SK-N-SH treated with all-trans-retinoic acid at 6 μM for 48 hours (cell line): ENCODE measurements at regions not wholly inside any gene's neighbourhood (a gene's known extent, or its start where the extent isn't known, plus 50 kb on each side); places are given as distances from the start of the nearest gene placed in this dataset.

ENCODE experiments used
- ATAC-seq: fragments of 200-7000 bp; cut with Tn5 transposase; 3 replicates; pipeline ENCODE4 v1.9.1; 2020; ENCODE audit warnings: mild to moderate bottlenecking, moderate library complexity
- ARNTL ChIP-seq: fragments of 450-650 bp; formaldehyde crosslinking; IDR thresholded peaks from 2 replicates; pipeline ENCODE4 v1.5.0; 2020; ENCODE audit warnings: low read depth, mild to moderate bottlenecking, moderate library complexity, borderline replicate concordance
- BACH2 ChIP-seq: fragments of 250-450 bp; sonication (Bioruptor Pico); IDR thresholded peaks from 2 replicates; pipeline ENCODE4 v1.9.0; 2021; ENCODE audit warnings: mild to moderate bottlenecking, borderline replicate concordance
- CSDC2 ChIP-seq: fragments of 250-450 bp; sonication (Bioruptor Pico); IDR thresholded peaks from 2 replicates; pipeline ENCODE4 v1.5.0; 2020; ENCODE audit warnings: mild to moderate bottlenecking, moderate library complexity
- ESRRG ChIP-seq: fragments of 250-450 bp; sonication (Bioruptor Pico); IDR thresholded peaks from 2 replicates; pipeline ENCODE4 v1.6.1; 2021; ENCODE audit warnings: mild to moderate bottlenecking
- GLIS3 ChIP-seq: fragments of 250-450 bp; sonication (Bioruptor Pico); IDR thresholded peaks from 2 replicates; pipeline ENCODE4 v1.5.0; 2020; ENCODE audit warnings: mild to moderate bottlenecking, moderate library complexity
- ISL1 ChIP-seq: fragments of 250-450 bp; sonication (Bioruptor Pico); IDR thresholded peaks from 2 replicates; pipeline ENCODE4 v2.1.2; 2022; ENCODE audit warnings: mild to moderate bottlenecking, moderate library complexity
- OSR1 ChIP-seq: fragments of 250-450 bp; sonication (Bioruptor Pico); IDR thresholded peaks from 2 replicates; pipeline ENCODE4 v1.8.0; 2022; ENCODE audit warnings: moderate library complexity, mild to moderate bottlenecking, inconsistent platforms
- PPARA ChIP-seq: fragments of 250-450 bp; sonication (Bioruptor Pico); IDR thresholded peaks from 2 replicates; pipeline ENCODE4 v1.5.0; 2020; ENCODE audit warnings: mild to moderate bottlenecking, borderline replicate concordance
- SNAI2 ChIP-seq: fragments of 250-450 bp; sonication (Bioruptor Pico); IDR thresholded peaks from 2 replicates; pipeline ENCODE4 v1.5.0; 2020; ENCODE audit warnings: mild to moderate bottlenecking, moderate library complexity
- TCF4 ChIP-seq: fragments of 250-450 bp; sonication (Bioruptor Pico); IDR thresholded peaks from 2 replicates; pipeline ENCODE4 v1.8.0; 2021; ENCODE audit warnings: mild to moderate bottlenecking, moderate library complexity, borderline replicate concordance
- TOX ChIP-seq: fragments of 250-450 bp; sonication (Bioruptor Pico); IDR thresholded peaks from 2 replicates; pipeline ENCODE4 v1.8.0; 2021; ENCODE audit warnings: mild to moderate bottlenecking, moderate library complexity, borderline replicate concordance
- ZC3H10 ChIP-seq: fragments of 250-450 bp; sonication (Bioruptor Pico); IDR thresholded peaks from 2 replicates; pipeline ENCODE4 v1.5.1; 2021; ENCODE audit warnings: mild to moderate bottlenecking, moderate library complexity
- ZFP3 ChIP-seq: fragments of 250-450 bp; sonication (Bioruptor Pico); IDR thresholded peaks from 2 replicates; pipeline ENCODE4 v1.5.0; 2020; ENCODE audit warnings: mild to moderate bottlenecking, moderate library complexity
- ZFP30 ChIP-seq: fragments of 450-650 bp; formaldehyde crosslinking; IDR thresholded peaks from 2 replicates; pipeline ENCODE4 v1.5.0; 2022; ENCODE audit warnings: mild to moderate bottlenecking, moderate library complexity
- ZNF565 ChIP-seq: fragments of 450-650 bp; formaldehyde crosslinking; conservative IDR thresholded peaks from 2 replicates; pipeline ENCODE4 v1.5.0; 2020; ENCODE audit warnings: low read depth, mild to moderate bottlenecking, moderate library complexity
- ZNF70 ChIP-seq: fragments of 450-650 bp; formaldehyde crosslinking; IDR thresholded peaks from 2 replicates; pipeline ENCODE4 v1.5.0; 2020; ENCODE audit warnings: mild to moderate bottlenecking, moderate library complexity
- ZNF8 ChIP-seq: fragments of 450-650 bp; formaldehyde crosslinking; IDR thresholded peaks from 2 replicates; pipeline ENCODE4 v1.5.0; 2020; ENCODE audit warnings: mild to moderate bottlenecking, moderate library complexity
- TF ChIP-seq, protein P1 (sequence below): fragments of 250-450 bp; sonication (Bioruptor Pico); IDR thresholded peaks from 2 replicates; pipeline ENCODE4 v1.8.0; 2020; ENCODE audit warnings: mild to moderate bottlenecking, moderate library complexity, borderline replicate concordance
- TF ChIP-seq, protein P2 (sequence below): fragments of 250-450 bp; sonication (Bioruptor Pico); IDR thresholded peaks from 2 replicates; pipeline ENCODE4 v1.5.1; 2020; ENCODE audit warnings: low read depth, mild to moderate bottlenecking, moderate library complexity
- TF ChIP-seq, protein P3 (sequence below): fragments of 250-450 bp; sonication (Bioruptor Pico); IDR thresholded peaks from 2 replicates; pipeline ENCODE4 v1.5.0; 2020; ENCODE audit warnings: mild to moderate bottlenecking, moderate library complexity
- TF ChIP-seq, protein P4 (sequence below): fragments of 250-450 bp; sonication (Bioruptor Pico); IDR thresholded peaks from 2 replicates; pipeline ENCODE4 v1.8.0; 2021; ENCODE audit warnings: low read depth, mild to moderate bottlenecking, moderate library complexity, borderline replicate concordance
- TF ChIP-seq, protein P5 (sequence below): fragments of 250-450 bp; sonication (Bioruptor Pico); IDR thresholded peaks from 2 replicates; pipeline ENCODE4 v1.5.1; 2021; ENCODE audit warnings: mild to moderate bottlenecking, moderate library complexity

DNA sequence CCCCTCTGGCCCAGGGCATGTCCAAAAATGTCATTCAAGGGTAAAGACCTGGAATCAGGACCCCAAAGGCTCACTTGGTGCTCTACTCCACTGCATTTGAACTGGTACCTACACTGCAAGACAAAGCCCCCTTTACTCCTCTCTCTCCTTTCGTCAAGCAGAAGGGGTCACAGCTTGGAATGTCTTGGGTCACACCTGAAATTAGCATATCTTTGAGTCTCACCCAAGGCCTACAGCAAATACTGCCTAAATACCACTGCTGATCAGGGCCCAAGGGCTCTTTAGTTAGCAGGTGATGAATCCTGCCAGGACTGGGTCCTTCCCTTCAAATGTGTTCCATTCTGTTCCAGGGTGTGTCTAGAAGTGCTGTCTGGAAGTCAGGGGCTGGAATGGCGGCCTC, 320.6 kb downstream of the SV2B start:
- ATAC-seq, result no peak
- no peak for TF ChIP-seq ZNF70 (CRISPR knock-in tag)
- no peak for TF ChIP-seq GLIS3 (CRISPR knock-in tag)
- no peak for TF ChIP-seq ARNTL (CRISPR knock-in tag)
- TF ChIP-seq, protein P1, sequence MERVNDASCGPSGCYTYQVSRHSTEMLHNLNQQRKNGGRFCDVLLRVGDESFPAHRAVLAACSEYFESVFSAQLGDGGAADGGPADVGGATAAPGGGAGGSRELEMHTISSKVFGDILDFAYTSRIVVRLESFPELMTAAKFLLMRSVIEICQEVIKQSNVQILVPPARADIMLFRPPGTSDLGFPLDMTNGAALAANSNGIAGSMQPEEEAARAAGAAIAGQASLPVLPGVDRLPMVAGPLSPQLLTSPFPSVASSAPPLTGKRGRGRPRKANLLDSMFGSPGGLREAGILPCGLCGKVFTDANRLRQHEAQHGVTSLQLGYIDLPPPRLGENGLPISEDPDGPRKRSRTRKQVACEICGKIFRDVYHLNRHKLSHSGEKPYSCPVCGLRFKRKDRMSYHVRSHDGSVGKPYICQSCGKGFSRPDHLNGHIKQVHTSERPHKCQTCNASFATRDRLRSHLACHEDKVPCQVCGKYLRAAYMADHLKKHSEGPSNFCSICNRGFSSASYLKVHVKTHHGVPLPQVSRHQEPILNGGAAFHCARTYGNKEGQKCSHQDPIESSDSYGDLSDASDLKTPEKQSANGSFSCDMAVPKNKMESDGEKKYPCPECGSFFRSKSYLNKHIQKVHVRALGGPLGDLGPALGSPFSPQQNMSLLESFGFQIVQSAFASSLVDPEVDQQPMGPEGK (CRISPR knock-in tag), result no peak
- no peak for TF ChIP-seq TOX (CRISPR knock-in tag)
- no peak for TF ChIP-seq CSDC2
- TF ChIP-seq ZFP3, result no peak
- TF ChIP-seq PPARA (CRISPR knock-in tag), result no peak
- no peak for TF ChIP-seq ESRRG (CRISPR knock-in tag)
- no peak for TF ChIP-seq ZNF565 (CRISPR knock-in tag)
- TF ChIP-seq ZFP30 (CRISPR knock-in tag), result no peak
- TF ChIP-seq, protein P2, sequence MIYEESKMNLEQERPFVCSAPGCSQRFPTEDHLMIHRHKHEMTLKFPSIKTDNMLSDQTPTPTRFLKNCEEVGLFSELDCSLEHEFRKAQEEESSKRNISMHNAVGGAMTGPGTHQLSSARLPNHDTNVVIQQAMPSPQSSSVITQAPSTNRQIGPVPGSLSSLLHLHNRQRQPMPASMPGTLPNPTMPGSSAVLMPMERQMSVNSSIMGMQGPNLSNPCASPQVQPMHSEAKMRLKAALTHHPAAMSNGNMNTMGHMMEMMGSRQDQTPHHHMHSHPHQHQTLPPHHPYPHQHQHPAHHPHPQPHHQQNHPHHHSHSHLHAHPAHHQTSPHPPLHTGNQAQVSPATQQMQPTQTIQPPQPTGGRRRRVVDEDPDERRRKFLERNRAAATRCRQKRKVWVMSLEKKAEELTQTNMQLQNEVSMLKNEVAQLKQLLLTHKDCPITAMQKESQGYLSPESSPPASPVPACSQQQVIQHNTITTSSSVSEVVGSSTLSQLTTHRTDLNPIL (CRISPR knock-in tag), result no peak
- TF ChIP-seq, protein P3, sequence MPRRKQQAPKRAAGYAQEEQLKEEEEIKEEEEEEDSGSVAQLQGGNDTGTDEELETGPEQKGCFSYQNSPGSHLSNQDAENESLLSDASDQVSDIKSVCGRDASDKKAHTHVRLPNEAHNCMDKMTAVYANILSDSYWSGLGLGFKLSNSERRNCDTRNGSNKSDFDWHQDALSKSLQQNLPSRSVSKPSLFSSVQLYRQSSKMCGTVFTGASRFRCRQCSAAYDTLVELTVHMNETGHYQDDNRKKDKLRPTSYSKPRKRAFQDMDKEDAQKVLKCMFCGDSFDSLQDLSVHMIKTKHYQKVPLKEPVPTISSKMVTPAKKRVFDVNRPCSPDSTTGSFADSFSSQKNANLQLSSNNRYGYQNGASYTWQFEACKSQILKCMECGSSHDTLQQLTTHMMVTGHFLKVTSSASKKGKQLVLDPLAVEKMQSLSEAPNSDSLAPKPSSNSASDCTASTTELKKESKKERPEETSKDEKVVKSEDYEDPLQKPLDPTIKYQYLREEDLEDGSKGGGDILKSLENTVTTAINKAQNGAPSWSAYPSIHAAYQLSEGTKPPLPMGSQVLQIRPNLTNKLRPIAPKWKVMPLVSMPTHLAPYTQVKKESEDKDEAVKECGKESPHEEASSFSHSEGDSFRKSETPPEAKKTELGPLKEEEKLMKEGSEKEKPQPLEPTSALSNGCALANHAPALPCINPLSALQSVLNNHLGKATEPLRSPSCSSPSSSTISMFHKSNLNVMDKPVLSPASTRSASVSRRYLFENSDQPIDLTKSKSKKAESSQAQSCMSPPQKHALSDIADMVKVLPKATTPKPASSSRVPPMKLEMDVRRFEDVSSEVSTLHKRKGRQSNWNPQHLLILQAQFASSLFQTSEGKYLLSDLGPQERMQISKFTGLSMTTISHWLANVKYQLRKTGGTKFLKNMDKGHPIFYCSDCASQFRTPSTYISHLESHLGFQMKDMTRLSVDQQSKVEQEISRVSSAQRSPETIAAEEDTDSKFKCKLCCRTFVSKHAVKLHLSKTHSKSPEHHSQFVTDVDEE, result no peak
- no peak for TF ChIP-seq ISL1 (CRISPR knock-in tag)
- no peak for TF ChIP-seq TCF4 (CRISPR knock-in tag)
- TF ChIP-seq, protein P4, sequence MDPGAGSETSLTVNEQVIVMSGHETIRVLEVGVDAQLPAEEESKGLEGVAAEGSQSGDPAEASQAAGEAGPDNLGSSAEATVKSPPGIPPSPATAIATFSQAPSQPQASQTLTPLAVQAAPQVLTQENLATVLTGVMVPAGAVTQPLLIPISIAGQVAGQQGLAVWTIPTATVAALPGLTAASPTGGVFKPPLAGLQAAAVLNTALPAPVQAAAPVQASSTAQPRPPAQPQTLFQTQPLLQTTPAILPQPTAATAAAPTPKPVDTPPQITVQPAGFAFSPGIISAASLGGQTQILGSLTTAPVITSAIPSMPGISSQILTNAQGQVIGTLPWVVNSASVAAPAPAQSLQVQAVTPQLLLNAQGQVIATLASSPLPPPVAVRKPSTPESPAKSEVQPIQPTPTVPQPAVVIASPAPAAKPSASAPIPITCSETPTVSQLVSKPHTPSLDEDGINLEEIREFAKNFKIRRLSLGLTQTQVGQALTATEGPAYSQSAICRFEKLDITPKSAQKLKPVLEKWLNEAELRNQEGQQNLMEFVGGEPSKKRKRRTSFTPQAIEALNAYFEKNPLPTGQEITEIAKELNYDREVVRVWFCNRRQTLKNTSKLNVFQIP, result no peak
- no peak for TF ChIP-seq BACH2 (CRISPR knock-in tag)
- no peak for TF ChIP-seq ZNF8 (CRISPR knock-in tag)
- TF ChIP-seq SNAI2 (CRISPR knock-in tag), result no peak
- no peak for TF ChIP-seq ZC3H10

DNA sequence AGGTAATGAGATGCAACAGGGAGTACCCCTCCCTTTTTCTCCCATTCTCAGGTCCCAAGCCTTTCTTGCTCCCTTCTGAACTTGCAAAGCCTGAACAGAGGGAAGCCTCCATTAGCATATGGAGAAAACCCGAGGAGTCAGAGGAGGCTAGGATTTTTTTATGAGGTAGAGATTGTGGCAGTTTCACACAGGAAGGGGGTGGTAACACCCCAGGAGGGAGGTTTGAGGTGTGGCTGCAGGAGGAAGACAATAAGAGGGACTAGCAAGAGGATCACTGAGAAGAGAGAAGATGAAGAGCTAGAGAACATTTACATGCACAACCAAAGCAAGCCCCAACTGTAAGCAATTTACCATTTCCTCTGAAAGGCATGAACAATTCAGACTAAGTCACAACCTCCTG, 322.7 kb downstream of the SV2B start:
- ATAC-seq, result no peak
- TF ChIP-seq, protein P3, result no peak
- TF ChIP-seq ZNF8 (CRISPR knock-in tag) (no peak), ISL1 (CRISPR knock-in tag) (no peak), OSR1 (CRISPR knock-in tag) (no peak), ZFP30 (CRISPR knock-in tag) (no peak), TOX (CRISPR knock-in tag) (no peak), GLIS3 (CRISPR knock-in tag) (no peak), ESRRG (CRISPR knock-in tag) (no peak), PPARA (CRISPR knock-in tag) (no peak), ZNF565 (CRISPR knock-in tag) (no peak), ZC3H10 (no peak)
- TF ChIP-seq, protein P2 (CRISPR knock-in tag), result no peak
- TF ChIP-seq, protein P5, sequence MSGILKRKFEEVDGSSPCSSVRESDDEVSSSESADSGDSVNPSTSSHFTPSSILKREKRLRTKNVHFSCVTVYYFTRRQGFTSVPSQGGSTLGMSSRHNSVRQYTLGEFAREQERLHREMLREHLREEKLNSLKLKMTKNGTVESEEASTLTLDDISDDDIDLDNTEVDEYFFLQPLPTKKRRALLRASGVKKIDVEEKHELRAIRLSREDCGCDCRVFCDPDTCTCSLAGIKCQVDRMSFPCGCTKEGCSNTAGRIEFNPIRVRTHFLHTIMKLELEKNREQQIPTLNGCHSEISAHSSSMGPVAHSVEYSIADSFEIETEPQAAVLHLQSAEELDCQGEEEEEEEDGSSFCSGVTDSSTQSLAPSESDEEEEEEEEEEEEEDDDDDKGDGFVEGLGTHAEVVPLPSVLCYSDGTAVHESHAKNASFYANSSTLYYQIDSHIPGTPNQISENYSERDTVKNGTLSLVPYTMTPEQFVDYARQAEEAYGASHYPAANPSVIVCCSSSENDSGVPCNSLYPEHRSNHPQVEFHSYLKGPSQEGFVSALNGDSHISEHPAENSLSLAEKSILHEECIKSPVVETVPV, result no peak
